Left forelimb (tissue), 1 donor: ENCODE measurements at regions not wholly inside any gene's neighbourhood (a gene's known extent, or its start where the extent isn't known, plus 50 kb on each side); places are given as distances from the start of the nearest gene placed in this dataset.

Experiments used
- DNase-seq: peaks from one replicate; pipeline ENCODE4 v3.0.0-alpha.2; 2018; ENCODE audit warnings: low spot score

- DNase-seq = no peak
These were observed 52.8 kb upstream of the USP25 start for GRCh38 chr21:15676935-15677334.

GRCh38 chr21:15679630-15680029 lies 50.2 kb upstream of the USP25 start:
- DNase-seq = no peak
